Lower lobe of right lung (tissue), 2 donors: ENCODE measurements at regions not wholly inside any gene's neighbourhood (a gene's known extent, or its start where the extent isn't known, plus 50 kb on each side); places are given as distances from the start of the nearest gene placed in this dataset.
A peak's percentile ranks its signal among the peaks of the same experiment; 100 is the strongest.

Experiments
- ATAC-seq, 2 donors: fragments of 200-7000 bp; cut with Tn5 transposase; one replicate each; pipeline ENCODE4 v1.9.1; 2020 to 2022; ENCODE audit warnings: mild to moderate bottlenecking in 2 of 2, moderate library complexity in 2 of 2
- DNase-seq: peaks from one replicate; pipeline ENCODE4 v3.0.0-alpha.2; 2020
- H3K27ac ChIP-seq: fragments of 200-600 bp; one replicate; pipeline ENCODE4 v1.8.0; 2022
- H3K27me3 ChIP-seq: fragments of 200-600 bp; one replicate; pipeline ENCODE4 v1.8.0; 2022; ENCODE audit warnings: low read depth
- H3K36me3 ChIP-seq: fragments of 200-600 bp; one replicate; pipeline ENCODE4 v1.8.0; 2022; ENCODE audit warnings: mild to moderate bottlenecking
- H3K4me1 ChIP-seq: fragments of 200-600 bp; one replicate; pipeline ENCODE4 v1.8.0; 2022
- H3K4me3 ChIP-seq: fragments of 200-600 bp; one replicate; pipeline ENCODE4 v1.8.0; 2022; ENCODE audit warnings: mild to moderate bottlenecking
- H3K9me3 ChIP-seq: fragments of 200-600 bp; one replicate; pipeline ENCODE4 v1.8.0; 2022
- CTCF ChIP-seq: fragments of 200-600 bp; IDR thresholded peaks from one replicate; pipeline ENCODE4 v1.8.0; 2022; ENCODE audit warnings: antibody characterized with exemption, mild to moderate bottlenecking
- intact Hi-C: fragments of 100-400 bp; cut with DNase I; formaldehyde crosslinking; loops from one replicate; pipeline ENCODE4 v1.11.0; 2022
- donor health status: DM: no; HTN: yes; CAD: no; lungs with severe emphysema.

GRCh38 chr12:124653169-124653931 is 85.9 kb upstream of the NCOR2 start:
- Histone ChIP-seq H3K9me3 (peaks cover 4% of the 10 kb centered on the region), H3K4me1 (peaks cover 42% of the 10 kb centered on the region), H3K4me3 (no peak overlapping the region), H3K27ac (no peak overlapping the region), H3K27me3 (no peaks in the 10 kb centered on the region), H3K36me3 (no peaks in the 10 kb centered on the region)
- intact Hi-C loops, result no loop called here
- ATAC-seq (no peak), DNase-seq (no peak)
- TF ChIP-seq CTCF, result no peak

- no peak for DNase-seq
- H3K4me1 ChIP-seq, result peaks cover 42% of the 10 kb centered on the region
- no peak for TF ChIP-seq CTCF
- ATAC-seq, result no peak
- intact Hi-C loops, result no loop called here
- no peak overlapping the region for H3K27ac ChIP-seq
- H3K36me3 ChIP-seq, result no peaks in the 10 kb centered on the region
- no peaks in the 10 kb centered on the region for H3K27me3 ChIP-seq
- peaks cover 4% of the 10 kb centered on the region for H3K9me3 ChIP-seq
- no peak overlapping the region for H3K4me3 ChIP-seq
These were observed 85.2 kb upstream of the NCOR2 start for GRCh38 chr12:124652661-124653060.

- peak overlapping the region; percentile 3 for H3K27ac ChIP-seq
- TF ChIP-seq CTCF, result no peak
- DNase-seq (no peak), ATAC-seq (no peak)
- intact Hi-C loops, result no loop called here
- H3K4me1 ChIP-seq, result peaks cover 42% of the 10 kb centered on the region
- H3K4me3 ChIP-seq, result no peak overlapping the region
- H3K27me3 ChIP-seq, result no peaks in the 10 kb centered on the region
- no peaks in the 10 kb centered on the region for H3K36me3 ChIP-seq
- peaks cover 4% of the 10 kb centered on the region for H3K9me3 ChIP-seq
These were observed 84.3 kb upstream of the NCOR2 start for GRCh38 chr12:124651516-124652273.

GRCh38 chr12:124650912-124651311 is 83.5 kb upstream of the NCOR2 start:
- intact Hi-C loops, result no loop called here
- Histone ChIP-seq H3K27ac (peak overlapping the region; percentile 24), H3K36me3 (no peaks in the 10 kb centered on the region), H3K9me3 (peaks cover 4% of the 10 kb centered on the region), H3K27me3 (no peaks in the 10 kb centered on the region), H3K4me1 (peaks cover 39% of the 10 kb centered on the region), H3K4me3 (no peak overlapping the region)
- no peak for ATAC-seq
- TF ChIP-seq CTCF, result no peak
- DNase-seq, result no peak

- no peak for TF ChIP-seq CTCF
- Histone ChIP-seq H3K27ac (no peak overlapping the region), H3K4me1 (peaks cover 24% of the 10 kb centered on the region), H3K4me3 (no peak overlapping the region), H3K36me3 (no peaks in the 10 kb centered on the region), H3K27me3 (no peaks in the 10 kb centered on the region), H3K9me3 (peaks cover 4% of the 10 kb centered on the region)
- no peak for DNase-seq
- intact Hi-C loops, result no loop called here
- no peak for ATAC-seq
These were observed 81.4 kb upstream of the NCOR2 start for GRCh38 chr12:124648710-124649384.
